GM19043 (cell line): ENCODE measurements at regions not wholly inside any gene's neighbourhood (a gene's known extent, or its start where the extent isn't known, plus 50 kb on each side); places are given as distances from the start of the nearest gene placed in this dataset.
"Not testable (repeated sequence)": the region's sequence is repeated elsewhere in the genome, so short reads cannot be mapped to it uniquely, and the experiment has no call there.

Experiments used
- ATAC-seq: cut with Tn5 transposase; IDR thresholded peaks from one replicate; pipeline ENCODE4 v1.9.1; 2021; ENCODE audit warnings: low read depth; ENCODE audit not compliant: unreplicated experiment

GRCh38 chr1:65059930-65060538 lies 88.0 kb upstream of the AK4 start:
- ATAC-seq: no peak

- ATAC-seq: no peak
Observed at GRCh38 chr1:65062339-65062738, 85.7 kb upstream of the AK4 start.

- no peak for ATAC-seq
Observed at GRCh38 chr1:65063025-65063424, 85.0 kb upstream of the AK4 start.

- ATAC-seq: no peak
Observed at GRCh38 chr1:65064981-65065380, 83.0 kb upstream of the AK4 start.

- no peak for ATAC-seq
Observed at GRCh38 chr1:65065524-65066418, 82.2 kb upstream of the AK4 start.

DNA sequence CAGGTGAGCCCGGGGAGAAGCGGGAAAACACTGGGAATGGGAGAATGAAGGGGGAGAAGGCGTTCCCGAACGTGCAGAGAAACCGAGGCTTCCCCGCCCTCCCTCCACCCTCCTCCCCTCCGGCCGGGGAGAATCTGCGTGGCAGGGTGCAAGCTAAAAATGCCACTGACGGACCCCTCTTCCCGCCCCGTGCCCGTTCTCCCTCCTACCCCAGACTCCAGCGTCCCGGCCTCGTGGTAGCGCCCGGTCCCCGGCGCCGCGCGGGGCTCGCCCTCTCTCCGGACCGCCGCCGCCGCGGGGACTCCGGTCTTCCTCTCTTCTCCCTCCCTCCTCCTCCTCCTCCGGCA lies 81.6 kb upstream of the AK4 start:
- ATAC-seq: no peak

DNA sequence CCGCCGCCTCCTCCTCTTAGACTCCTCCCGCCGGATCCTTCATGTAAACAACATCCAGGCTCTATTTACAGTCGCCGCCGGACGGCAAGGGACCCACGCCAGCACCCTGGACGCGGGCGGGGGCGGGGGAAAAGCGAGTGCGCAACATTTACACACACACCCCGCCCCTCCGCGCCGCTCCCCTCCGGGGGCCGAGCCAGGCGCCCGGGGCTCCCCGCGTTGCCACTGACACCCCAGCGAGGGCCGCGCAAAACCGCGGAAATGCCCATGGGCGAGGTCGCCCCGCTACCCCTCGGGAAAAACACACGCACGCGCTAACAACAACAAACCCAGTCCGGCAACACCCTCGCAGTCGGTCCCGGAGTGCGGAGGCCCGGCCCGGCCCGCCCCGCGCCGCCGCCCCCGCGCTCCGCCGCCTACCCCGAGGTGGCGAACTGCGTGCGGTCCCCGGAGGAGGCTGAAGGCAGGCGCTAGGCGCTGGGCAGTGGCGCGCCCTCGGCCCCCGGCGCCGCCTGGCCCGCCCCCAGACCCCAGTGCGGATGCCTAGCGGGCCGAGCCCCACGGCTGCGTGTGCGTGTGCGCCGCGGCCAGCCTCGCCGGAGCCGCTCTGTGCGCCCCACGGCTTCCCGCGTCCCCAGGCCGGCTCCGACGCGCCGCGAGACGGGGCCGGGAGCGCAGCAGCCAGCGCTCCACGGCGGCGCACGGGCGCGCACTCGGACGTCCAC lies 81.1 kb upstream of the AK4 start:
- ATAC-seq: no peak

DNA sequence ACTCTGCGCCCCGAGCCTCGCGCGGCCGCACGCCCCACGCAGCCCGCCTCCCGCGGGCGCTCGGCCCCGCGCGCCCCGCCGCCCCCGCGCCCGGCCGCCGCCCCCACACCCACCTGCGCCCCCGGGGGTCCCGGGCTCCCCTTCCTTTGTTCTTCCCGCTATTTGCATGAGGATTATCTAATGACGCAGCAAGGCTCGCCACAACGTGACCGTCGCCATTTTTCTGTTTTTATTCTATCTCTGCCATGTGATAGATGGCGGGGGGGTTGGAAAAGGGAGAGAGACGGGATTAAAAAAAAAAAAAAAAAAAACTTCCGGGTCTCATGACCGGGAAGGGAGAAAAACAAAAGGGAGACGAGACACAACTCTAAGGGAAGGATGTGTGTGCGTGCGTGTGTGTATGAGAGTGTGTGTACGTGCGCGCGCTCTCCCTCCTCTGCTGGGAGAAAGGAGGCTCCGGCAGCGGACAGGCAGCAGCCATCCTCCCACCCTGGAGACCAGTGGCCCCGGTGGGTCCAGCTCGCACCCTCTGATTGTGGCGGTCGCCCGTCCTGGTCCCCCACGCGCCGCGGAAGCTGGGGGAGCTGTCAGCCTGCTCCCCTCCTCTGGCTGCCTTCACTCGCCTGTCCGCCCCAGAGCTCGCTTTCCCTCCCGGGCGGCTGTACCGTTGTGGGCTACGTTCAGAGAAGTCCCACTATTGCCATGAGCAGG lies 80.4 kb upstream of the AK4 start:
- ATAC-seq: no peak

DNA sequence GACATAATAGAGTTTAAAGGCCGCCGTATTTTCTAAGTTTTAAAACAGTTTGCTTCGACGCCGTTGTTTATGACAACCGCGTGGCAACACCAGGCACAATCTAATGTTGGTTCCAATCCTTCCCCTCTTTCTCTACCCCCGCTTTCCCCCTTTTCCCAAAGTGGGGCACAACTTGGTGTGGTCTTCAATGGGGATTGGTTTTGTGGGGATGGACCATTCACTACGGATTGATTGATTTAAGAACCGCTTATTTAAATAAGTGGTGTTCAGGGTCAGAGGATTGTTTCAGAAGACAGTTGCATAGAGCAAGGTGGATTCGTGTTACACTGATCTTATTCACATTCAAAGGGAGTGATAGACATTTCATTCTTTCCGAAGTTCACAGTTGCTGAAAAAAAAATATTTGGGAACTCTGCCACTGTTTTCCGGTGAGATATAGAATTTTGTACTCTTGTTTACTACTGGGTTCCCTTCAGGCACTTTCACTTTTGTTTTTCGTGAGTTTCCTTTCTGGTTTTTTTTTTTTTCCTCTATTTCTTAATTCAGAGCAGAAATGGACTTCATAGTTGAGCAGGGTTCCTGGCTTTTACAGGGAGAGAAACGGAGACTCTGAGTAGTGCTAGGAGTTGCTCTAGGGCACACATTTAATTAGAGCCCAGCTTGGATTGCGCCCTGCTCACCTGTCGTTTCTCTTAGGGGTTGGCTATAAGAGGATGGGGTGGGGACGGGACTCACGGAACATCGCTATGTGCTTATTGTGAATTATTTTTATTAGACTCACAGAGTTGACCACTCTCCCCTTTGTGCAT lies 79.6 kb upstream of the AK4 start:
- ATAC-seq: no peak

DNA sequence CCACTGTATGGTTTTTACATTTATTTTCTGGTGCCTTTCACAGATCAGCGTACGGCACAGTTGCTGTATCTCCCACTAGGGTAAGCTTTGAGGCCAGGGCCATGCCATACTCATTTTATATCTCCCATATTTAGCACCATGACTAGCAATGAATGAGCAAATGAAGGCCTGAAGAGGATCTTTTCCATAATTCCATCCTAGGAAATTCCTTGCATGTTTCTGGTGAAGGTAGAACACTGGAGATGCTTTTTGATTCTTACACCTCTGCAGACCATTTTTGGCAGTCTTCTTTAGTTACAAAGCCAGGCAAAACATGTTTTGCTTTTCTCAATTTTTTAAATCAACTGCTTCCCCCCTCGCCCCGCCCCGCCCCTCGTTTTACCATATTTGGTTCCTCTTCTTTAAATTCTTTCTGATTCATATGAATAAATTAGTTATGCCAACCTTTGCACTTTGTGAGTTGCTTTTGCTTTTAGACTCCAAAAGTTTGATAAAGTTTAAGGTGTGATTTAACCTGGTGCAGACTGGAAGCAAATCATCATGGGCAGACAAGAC lies 78.9 kb upstream of the AK4 start:
- no peak for ATAC-seq

GRCh38 chr1:65072845-65073244 lies 75.2 kb upstream of the AK4 start:
- ATAC-seq: no peak

DNA sequence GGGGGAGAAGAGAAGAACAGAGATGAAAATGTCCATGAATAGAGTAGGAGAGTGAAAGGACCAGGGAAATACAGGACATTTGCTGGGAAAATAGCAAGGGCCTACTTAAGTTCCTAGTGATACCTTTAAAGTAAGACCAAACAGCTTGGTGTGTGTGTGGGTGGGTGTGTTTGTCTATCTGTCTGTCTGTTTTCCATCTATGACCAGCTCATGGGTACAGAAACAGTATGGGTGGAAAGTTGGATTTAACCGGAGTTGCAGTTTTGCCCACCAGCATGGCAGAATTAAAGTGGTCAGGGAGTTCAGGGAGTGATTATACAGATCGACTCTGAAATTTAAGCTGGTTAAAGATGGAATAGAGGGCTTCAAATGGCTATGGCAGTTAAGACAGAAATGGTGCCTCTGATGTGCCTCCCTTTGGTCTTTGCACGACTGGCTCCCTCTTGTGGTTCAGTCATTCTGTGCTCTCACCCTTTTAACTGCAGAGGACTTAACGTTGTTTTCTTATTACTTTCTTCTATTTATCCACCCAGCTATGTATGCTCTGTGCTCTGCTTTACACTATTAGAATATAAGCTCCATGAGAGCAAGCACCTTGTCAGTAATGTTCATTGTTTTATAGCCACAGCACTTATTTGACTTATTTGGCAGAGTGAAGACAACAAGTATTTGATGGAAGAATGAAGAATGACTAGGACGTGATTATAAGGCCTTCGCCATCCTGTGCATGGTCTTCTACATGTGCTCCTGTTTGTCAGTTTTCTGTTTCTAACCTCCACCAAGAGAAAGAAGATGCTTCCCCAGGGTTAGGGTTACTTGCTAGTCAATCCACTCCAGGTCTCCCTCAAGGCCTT lies 72.7 kb upstream of the AK4 start:
- peak; percentile 83 for ATAC-seq

GRCh38 chr1:65077369-65077768 lies 70.6 kb upstream of the AK4 start:
- ATAC-seq: no peak

DNA sequence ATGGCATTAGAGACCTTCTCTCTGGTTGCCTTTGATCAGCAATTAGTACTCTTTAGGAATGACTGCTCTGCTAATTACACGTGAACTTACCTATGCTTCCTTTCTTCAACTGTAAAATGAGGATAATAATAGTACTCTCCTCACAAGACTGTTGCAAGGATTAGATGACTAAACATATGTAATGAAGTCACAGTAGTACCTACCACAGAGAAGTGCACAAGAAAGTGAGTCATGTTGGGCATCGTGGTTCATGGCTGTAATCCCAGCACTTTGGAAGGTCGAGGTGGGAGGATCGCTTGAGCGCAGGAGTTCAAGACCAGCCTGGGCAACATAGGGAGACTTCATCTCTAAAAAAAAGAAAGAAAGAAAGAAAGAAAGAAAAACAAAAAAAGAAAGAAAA lies 68.1 kb upstream of the AK4 start:
- no peak for ATAC-seq

DNA sequence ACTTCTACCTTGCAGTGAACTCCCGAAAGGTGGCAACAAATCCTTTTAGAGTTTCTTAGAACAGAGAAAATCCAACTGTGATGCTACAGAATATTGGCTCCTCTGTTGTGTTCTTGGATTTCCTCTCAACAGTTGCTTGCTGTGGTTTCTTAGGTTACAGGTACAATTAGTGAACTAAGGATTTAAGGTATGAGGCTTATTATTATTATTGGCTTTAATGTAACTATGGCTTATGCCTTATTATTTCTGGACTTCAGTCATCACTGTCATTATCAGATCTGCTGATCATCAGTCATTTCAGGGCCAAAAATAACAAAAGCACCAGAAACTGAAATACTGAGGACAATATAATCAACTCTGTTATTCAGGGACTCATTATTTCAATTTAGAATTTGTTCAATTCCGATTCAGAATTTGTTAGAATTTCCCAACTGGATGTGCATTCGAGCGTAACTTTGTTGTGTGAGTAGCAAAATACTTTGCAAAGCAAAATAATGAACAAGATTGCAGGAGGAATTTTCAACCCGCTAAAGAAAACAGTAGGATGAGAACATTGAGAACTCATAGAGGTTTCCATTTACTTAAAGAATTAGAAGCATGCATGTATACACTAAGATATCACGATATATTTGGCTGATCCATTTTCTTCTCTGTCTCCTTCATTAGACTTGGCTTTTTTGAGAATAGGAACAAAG lies 65.5 kb upstream of the AK4 start:
- ATAC-seq: no peak

GRCh38 chr1:65083263-65083896 lies 64.6 kb upstream of the AK4 start:
- ATAC-seq: no peak

GRCh38 chr1:65084066-65084465 lies 63.9 kb upstream of the AK4 start:
- ATAC-seq: no peak

GRCh38 chr1:65087519-65087918 lies 60.5 kb upstream of the AK4 start:
- ATAC-seq: not testable (repeated sequence)
